Loucy (cell line): ENCODE measurements at regions not wholly inside any gene's neighbourhood (a gene's known extent, or its start where the extent isn't known, plus 50 kb on each side); places are given as distances from the start of the nearest gene placed in this dataset.

Experiments used
- H2AFZ ChIP-seq: fragments of 200-600 bp; sonication (generic); 2 replicates; pipeline ENCODE4 v1.6.0; 2016; ENCODE audit warnings: antibody characterized with exemption, mild to moderate bottlenecking, low read length, moderate library complexity
- H3F3A ChIP-seq: fragments of 200-600 bp; 2 replicates; pipeline ENCODE4 v1.6.0; 2016; ENCODE audit warnings: antibody characterized with exemption, low read depth, mild to moderate bottlenecking
- H3K27me3 ChIP-seq: fragments of 200-600 bp; sonication (generic); 2 replicates; pipeline ENCODE4 v1.6.1; 2014; ENCODE audit warnings: low read length, mild to moderate bottlenecking; ENCODE audit not compliant: insufficient read depth, poor library complexity, severe bottlenecking
- H3K36me3 ChIP-seq: fragments of 200-600 bp; sonication (generic); 2 replicates; pipeline ENCODE4 v1.6.1; 2016; ENCODE audit warnings: low read length; ENCODE audit not compliant: insufficient read depth
- H3K4me1 ChIP-seq: fragments of 200-600 bp; sonication (generic); 2 replicates; pipeline ENCODE4 v1.5.1; 2014; ENCODE audit warnings: low read length, mild to moderate bottlenecking; ENCODE audit not compliant: insufficient read depth, poor library complexity, severe bottlenecking
- H3K4me2 ChIP-seq: fragments of 200-600 bp; sonication (generic); 2 replicates; pipeline ENCODE4 v1.6.0; 2014; ENCODE audit warnings: antibody characterized with exemption, low read length, low read depth, mild to moderate bottlenecking; ENCODE audit not compliant: poor library complexity, severe bottlenecking
- H3K4me3 ChIP-seq: fragments of 200-600 bp; sonication (generic); 2 replicates; pipeline ENCODE4 v1.5.1; 2014; ENCODE audit warnings: low read length, mild to moderate bottlenecking, mixed read lengths; ENCODE audit not compliant: poor library complexity, severe bottlenecking
- H3K79me2 ChIP-seq: fragments of 200-600 bp; sonication (generic); 2 replicates; pipeline ENCODE4 v1.6.1; 2014; ENCODE audit warnings: low read length; ENCODE audit not compliant: insufficient read depth
- H3K9ac ChIP-seq: fragments of 200-600 bp; sonication (generic); 2 replicates; pipeline ENCODE4 v1.6.0; 2014; ENCODE audit warnings: mild to moderate bottlenecking, low read depth, low read length, moderate library complexity; ENCODE audit not compliant: poor library complexity, severe bottlenecking
- H3K9me2 ChIP-seq: fragments of 200-600 bp; sonication (generic); replicated peaks from 2 replicates; pipeline ENCODE4 v1.6.1; 2016; ENCODE audit warnings: low read depth, low read length, mixed read lengths
- H3K9me3 ChIP-seq: fragments of 200-600 bp; sonication (generic); 2 replicates; pipeline ENCODE4 v1.6.1; 2014; ENCODE audit warnings: mild to moderate bottlenecking, antibody characterized with exemption, low read length, low read depth; ENCODE audit not compliant: insufficient read depth
- H4K20me1 ChIP-seq: fragments of 200-600 bp; sonication (generic); 2 replicates; pipeline ENCODE4 v1.6.0; 2014; ENCODE audit warnings: antibody characterized with exemption, low read length, mild to moderate bottlenecking; ENCODE audit not compliant: insufficient read depth, poor library complexity, severe bottlenecking
- EZH2phosphoT487 ChIP-seq: fragments of 200-600 bp; IDR thresholded peaks from 2 replicates; pipeline ENCODE4 v1.6.1; 2018; ENCODE audit warnings: antibody characterized with exemption, mild to moderate bottlenecking, moderate library complexity, borderline replicate concordance
- TF ChIP-seq, protein P1 (sequence below): fragments of 200-600 bp; sonication (generic); conservative IDR thresholded peaks from 2 replicates; pipeline ENCODE4 v1.5.1; 2014; ENCODE audit warnings: mild to moderate bottlenecking, antibody characterized with exemption, low read length

DNA sequence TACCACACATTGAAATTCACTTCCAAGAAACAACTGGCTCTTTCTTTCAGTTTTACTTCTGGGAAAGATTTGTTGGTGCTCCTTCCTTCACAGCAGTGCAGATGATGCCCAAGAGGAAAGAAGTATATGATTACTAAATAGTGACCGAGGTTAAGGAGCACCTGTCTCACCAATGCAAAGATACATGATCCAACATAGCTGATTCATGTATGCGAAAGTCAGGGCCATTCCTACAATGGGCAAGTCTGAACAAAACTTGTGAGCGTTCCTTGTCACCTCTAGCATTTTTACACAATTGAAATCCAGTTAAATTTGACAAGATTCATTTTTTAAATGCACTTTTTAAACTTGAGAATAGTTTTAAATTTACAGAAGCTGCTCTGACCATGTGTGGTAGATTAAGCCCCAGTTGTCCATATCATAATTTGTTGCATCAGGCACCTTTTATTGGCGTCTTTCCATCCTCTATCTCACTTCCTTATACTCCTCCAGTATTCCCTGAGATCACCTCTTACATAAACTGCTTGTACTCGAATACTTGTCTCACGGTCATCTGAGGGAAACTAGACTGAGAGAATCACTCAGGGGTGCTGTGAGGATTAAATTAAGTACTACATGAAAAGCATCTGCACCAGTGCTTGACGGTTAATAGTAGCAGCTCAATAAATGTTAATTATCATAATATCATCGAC, 438.8 kb upstream of the CDH20 start:
- no peaks in the 10 kb centered on the region for H3F3A ChIP-seq
- H3K9ac ChIP-seq, result no peak overlapping the region
- no peaks in the 10 kb centered on the region for H3K27me3 ChIP-seq
- no peak overlapping the region for H3K4me2 ChIP-seq
- H3K79me2 ChIP-seq, result no peaks in the 10 kb centered on the region
- no peaks in the 10 kb centered on the region for H3K4me1 ChIP-seq
- no peak overlapping the region for H2AFZ ChIP-seq
- H3K4me3 ChIP-seq, result no peak overlapping the region
- TF ChIP-seq, protein P1, sequence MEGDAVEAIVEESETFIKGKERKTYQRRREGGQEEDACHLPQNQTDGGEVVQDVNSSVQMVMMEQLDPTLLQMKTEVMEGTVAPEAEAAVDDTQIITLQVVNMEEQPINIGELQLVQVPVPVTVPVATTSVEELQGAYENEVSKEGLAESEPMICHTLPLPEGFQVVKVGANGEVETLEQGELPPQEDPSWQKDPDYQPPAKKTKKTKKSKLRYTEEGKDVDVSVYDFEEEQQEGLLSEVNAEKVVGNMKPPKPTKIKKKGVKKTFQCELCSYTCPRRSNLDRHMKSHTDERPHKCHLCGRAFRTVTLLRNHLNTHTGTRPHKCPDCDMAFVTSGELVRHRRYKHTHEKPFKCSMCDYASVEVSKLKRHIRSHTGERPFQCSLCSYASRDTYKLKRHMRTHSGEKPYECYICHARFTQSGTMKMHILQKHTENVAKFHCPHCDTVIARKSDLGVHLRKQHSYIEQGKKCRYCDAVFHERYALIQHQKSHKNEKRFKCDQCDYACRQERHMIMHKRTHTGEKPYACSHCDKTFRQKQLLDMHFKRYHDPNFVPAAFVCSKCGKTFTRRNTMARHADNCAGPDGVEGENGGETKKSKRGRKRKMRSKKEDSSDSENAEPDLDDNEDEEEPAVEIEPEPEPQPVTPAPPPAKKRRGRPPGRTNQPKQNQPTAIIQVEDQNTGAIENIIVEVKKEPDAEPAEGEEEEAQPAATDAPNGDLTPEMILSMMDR, result no peak
- H3K9me3 ChIP-seq, result no peaks in the 10 kb centered on the region
- no peaks in the 10 kb centered on the region for H4K20me1 ChIP-seq
- H3K9me2 ChIP-seq, result no peaks in the 10 kb centered on the region
- H3K36me3 ChIP-seq, result no peaks in the 10 kb centered on the region

DNA sequence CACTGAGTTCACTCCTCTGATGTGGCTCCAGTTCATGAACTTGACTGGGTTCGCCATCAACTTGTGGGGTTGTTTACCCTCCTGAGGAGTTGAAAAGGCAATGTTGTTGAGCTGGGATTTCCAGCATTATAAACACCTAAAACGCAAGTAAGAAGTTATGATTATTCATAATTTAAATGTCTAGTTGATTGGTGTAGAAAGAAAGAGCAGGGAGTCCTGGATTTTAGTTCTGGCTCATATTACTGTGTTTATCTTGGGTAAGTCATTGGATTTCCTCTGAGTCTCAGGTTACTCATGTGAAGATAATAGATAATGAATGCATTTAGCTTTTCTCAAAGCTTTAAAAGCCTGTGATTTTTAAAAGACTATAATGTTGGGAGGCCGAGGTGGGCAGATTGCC, 438.0 kb upstream of the CDH20 start:
- H2AFZ ChIP-seq, result no peak overlapping the region
- H3K4me3 ChIP-seq, result no peak overlapping the region
- no peak overlapping the region for H3K4me2 ChIP-seq
- H3F3A ChIP-seq, result no peaks in the 10 kb centered on the region
- no peaks in the 10 kb centered on the region for H3K79me2 ChIP-seq
- no peak for TF ChIP-seq EZH2phosphoT487
- TF ChIP-seq, protein P1, result no peak
- H4K20me1 ChIP-seq, result no peaks in the 10 kb centered on the region
- H3K36me3 ChIP-seq, result no peaks in the 10 kb centered on the region
- no peaks in the 10 kb centered on the region for H3K9me2 ChIP-seq
- H3K4me1 ChIP-seq, result no peaks in the 10 kb centered on the region
- no peaks in the 10 kb centered on the region for H3K27me3 ChIP-seq
- H3K9me3 ChIP-seq, result no peaks in the 10 kb centered on the region
- H3K9ac ChIP-seq, result no peak overlapping the region

DNA sequence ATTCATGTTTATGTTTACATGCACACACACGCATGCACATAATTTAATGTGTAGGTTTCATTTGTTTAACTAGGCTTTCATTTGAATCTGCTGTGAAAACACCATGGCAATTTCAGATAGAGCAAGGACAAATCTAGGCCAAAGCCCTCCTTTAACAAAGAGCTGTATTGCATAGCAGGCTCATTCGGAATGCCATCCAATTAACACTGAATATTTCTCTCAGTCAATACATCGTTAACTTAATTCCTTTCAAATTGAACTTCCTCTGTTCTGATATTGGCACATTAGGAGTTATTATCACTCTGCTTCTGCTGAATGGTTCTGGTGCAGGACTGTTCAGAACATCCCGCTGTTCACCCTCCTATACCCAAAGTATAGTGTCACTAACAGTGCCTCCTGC, 435.1 kb upstream of the CDH20 start:
- no peaks in the 10 kb centered on the region for H3K27me3 ChIP-seq
- H3K4me2 ChIP-seq, result no peak overlapping the region
- H3K9ac ChIP-seq, result no peak overlapping the region
- H3K4me3 ChIP-seq, result no peak overlapping the region
- TF ChIP-seq, protein P1, result no peak
- TF ChIP-seq EZH2phosphoT487, result no peak
- H3K36me3 ChIP-seq, result no peaks in the 10 kb centered on the region
- no peaks in the 10 kb centered on the region for H3K9me3 ChIP-seq
- no peaks in the 10 kb centered on the region for H3K9me2 ChIP-seq
- H3F3A ChIP-seq, result no peaks in the 10 kb centered on the region
- H3K79me2 ChIP-seq, result no peaks in the 10 kb centered on the region
- no peak overlapping the region for H2AFZ ChIP-seq
- H3K4me1 ChIP-seq, result no peaks in the 10 kb centered on the region
- no peaks in the 10 kb centered on the region for H4K20me1 ChIP-seq
